ENCODE measurements at regions not wholly inside any gene's neighbourhood (a gene's known extent, or its start where the extent isn't known, plus 50 kb on each side); places are given as distances from the start of the nearest gene placed in this dataset.

- peak; percentile 95 for DNase-seq
These were observed 58.7 kb upstream of the APOBEC4 start for GRCh38 chr1:183711741-183712361.

- no peak for DNase-seq
These were observed 58.1 kb upstream of the APOBEC4 start for GRCh38 chr1:183711165-183711682.

DNA sequence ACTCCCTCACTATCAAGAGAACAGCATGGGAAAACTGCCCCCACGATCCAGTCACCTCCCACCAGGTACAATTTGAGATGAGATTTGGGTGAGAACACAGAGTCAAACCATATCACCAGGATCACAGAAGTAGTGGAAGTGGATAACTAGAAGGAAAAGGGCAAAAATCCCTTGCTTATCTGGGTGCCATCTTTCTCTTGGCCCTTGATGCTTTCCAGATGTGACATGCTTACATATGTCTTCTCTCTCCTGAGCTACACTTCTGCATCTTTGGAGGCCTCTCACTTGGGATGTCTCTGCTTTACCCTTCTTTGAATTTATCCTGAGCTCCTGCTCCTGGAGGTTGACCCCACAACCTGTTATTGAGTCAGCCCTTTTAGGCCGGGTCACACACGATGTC lies 57.6 kb upstream of the APOBEC4 start:
- DNase-seq, result no peak

DNA sequence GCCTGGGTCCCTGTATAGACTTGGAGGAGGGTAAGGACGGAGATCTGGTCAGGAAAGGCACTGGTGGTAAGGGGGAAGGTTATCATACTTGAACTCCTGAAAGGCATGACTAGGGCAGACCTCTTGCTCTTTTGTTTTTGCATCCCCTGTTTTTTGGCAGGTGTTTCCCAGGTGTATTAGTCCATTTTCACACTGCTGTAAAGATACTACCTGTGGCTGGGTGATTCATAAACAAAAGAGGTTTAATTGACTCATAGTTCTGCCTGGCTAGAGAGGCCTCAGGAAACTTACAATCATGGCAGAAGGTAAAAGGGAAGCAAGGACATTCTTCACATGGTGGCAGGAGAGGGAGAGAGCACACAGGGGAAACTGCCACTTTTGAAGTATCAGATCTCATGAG lies 57.2 kb upstream of the APOBEC4 start:
- DNase-seq, result no peak

DNA sequence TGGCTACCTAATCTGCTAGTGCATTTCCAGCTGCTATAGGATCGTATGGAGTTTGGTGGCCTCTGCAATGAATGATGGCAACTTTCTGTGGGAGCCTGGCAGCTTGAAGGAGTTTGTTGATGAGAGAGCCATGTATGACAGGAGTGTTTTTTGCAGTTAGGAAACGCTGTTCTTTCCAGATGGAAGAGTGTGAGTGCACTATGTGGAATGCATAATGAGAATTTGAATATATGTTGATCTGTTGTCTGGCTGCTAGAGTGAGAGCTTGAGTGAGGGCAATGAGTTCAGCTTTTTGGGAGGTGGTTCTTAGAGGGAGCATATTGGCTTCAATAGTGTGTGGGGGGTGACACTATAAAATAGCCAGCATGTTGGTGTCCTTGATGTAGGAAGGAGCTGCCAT lies 51.0 kb upstream of the APOBEC4 start:
- no peak for DNase-seq

Measured in skin of body (tissue), 1 donor.